ENCODE measurements at regions not wholly inside any gene's neighbourhood (a gene's known extent, or its start where the extent isn't known, plus 50 kb on each side); places are given as distances from the start of the nearest gene placed in this dataset.
"Not testable (repeated sequence)": the region's sequence is repeated elsewhere in the genome, so short reads cannot be mapped to it uniquely, and the experiment has no call there.

DNA sequence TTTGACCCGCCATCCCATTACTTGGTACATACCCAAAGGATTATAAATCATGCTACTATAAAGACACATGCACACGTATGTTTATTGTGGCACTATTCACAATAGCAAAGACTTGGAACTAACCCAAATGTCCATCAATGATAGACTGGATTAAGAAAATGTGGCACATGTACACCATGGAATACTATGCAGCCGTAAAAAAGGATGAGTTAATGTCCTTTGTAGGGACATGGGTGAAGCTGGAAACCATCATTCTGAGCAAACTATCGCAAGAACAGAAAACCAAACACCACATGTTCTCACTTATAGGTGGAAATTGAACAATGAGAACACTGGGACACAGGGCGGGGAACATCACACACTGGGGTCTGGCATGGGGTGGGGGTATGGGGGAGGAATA, 57.1 kb upstream of the GMDS start:
- DNase-seq (ENCODE audit: low spot score), result not testable (repeated sequence)

DNA sequence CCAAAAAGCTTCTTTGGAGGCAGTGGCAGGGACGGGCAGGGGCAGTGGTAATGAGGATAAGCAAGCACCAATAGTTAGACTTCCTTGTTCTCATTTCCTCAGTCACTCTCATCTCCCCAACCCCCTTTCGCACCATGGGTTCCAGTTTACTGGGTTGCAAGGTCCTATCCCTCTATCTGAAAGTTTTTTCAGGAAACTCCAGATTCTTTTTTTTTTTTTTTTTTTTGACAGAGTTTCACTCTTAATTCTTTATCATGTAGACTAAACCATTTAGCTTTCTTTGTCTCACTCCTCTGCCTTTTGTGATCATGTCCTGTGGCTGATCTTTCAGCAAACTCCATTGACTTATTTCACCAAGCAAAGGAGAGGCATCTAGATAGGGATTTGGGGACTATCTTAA, 51.4 kb upstream of the GMDS start:
- no peak for DNase-seq (ENCODE audit: low spot score)

Data from CD4-positive, alpha-beta T cell treated with Interleukin-2 at 100 ng/mL for 4 hours (primary cell).